HL-60 (cell line): ENCODE measurements at regions not wholly inside any gene's neighbourhood (a gene's known extent, or its start where the extent isn't known, plus 50 kb on each side); places are given as distances from the start of the nearest gene placed in this dataset.
A peak's percentile ranks its signal among the peaks of the same experiment; 100 is the strongest.
"Not testable (repeated sequence)": the region's sequence is repeated elsewhere in the genome, so short reads cannot be mapped to it uniquely, and the experiment has no call there.

Source experiments
- DNase-seq, 2 experiments: peaks; one replicate each; pipeline ENCODE4 v3.0.0-alpha.2; 2010 to 2020; ENCODE audit warnings: low read depth in 1 of 2, low spot score in 1 of 2
- H3K27ac ChIP-seq: fragments of 250-450 bp; sonication (Bioruptor Pico); replicated peaks from 2 replicates; pipeline ENCODE4 v1.5.1; 2020; ENCODE audit warnings: mild to moderate bottlenecking, moderate library complexity
- H3K27me3 ChIP-seq: fragments of 250-450 bp; sonication (Bioruptor Pico); 2 replicates; pipeline ENCODE4 v1.5.1; 2021; ENCODE audit warnings: mild to moderate bottlenecking, moderate library complexity; ENCODE audit not compliant: insufficient read depth, poor library complexity, severe bottlenecking
- H3K4me3 ChIP-seq: replicated peaks from 2 replicates; pipeline ENCODE4 v1.5.1; 2011; ENCODE audit warnings: mild to moderate bottlenecking, control low read depth, low read length; ENCODE audit not compliant: insufficient read depth
- CTCF ChIP-seq: IDR thresholded peaks from one replicate; pipeline ENCODE4 v1.5.1; 2011; ENCODE audit warnings: low read length, control low read depth, inconsistent platforms; ENCODE audit not compliant: insufficient read depth
- GABPA ChIP-seq: IDR thresholded peaks from 2 replicates; pipeline ENCODE4 v1.6.1; 2012; ENCODE audit warnings: low read depth
- POLR2AphosphoS5 ChIP-seq: IDR thresholded peaks from 2 replicates; pipeline ENCODE4 v1.6.1; 2012; ENCODE audit warnings: low read depth
- REST ChIP-seq: IDR thresholded peaks from 2 replicates; pipeline ENCODE4 v1.6.1; 2012; ENCODE audit warnings: low read depth; ENCODE audit not compliant: insufficient replicate concordance
- SPI1 ChIP-seq: IDR thresholded peaks from 2 replicates; pipeline ENCODE4 v1.6.1; 2012; ENCODE audit warnings: low read depth, mild to moderate bottlenecking, borderline replicate concordance

- Histone ChIP-seq H3K27me3 (no peaks in the 10 kb centered on the region), H3K4me3 (no peak overlapping the region), H3K27ac (no peak overlapping the region)
- TF ChIP-seq POLR2AphosphoS5 = no peak
- no peak for TF ChIP-seq GABPA
- no peak for TF ChIP-seq CTCF
- no peak for TF ChIP-seq REST
- no peak for TF ChIP-seq SPI1
- DNase-seq = no peak
Measured at GRCh38 chrX:87975365-87975764, 457.8 kb downstream of the KLHL4 start.

- DNase-seq, H3K27me3 ChIP-seq, H3K27ac ChIP-seq, H3K4me3 ChIP-seq: not testable (repeated sequence)
Measured at GRCh38 chrX:88007873-88008272, 490.3 kb downstream of the KLHL4 start.

GRCh38 chrX:88024022-88024421 lies 506.4 kb downstream of the KLHL4 start:
- no peaks in the 10 kb centered on the region for H3K27me3 ChIP-seq
- DNase-seq = no peak
- no peak for TF ChIP-seq REST
- no peak for TF ChIP-seq SPI1
- TF ChIP-seq POLR2AphosphoS5 = no peak
- TF ChIP-seq CTCF = no peak
- no peak for TF ChIP-seq GABPA
- no peak overlapping the region for H3K4me3 ChIP-seq
- H3K27ac ChIP-seq = no peak overlapping the region

GRCh38 chrX:88072339-88073030 lies 554.9 kb downstream of the KLHL4 start:
- H3K27ac ChIP-seq = no peak overlapping the region
- TF ChIP-seq GABPA = no peak
- TF ChIP-seq SPI1 = 0 out of 2 replicates have a peak, but pooled peaks have one; percentile 7
- DNase-seq = no peak
- no peaks in the 10 kb centered on the region for H3K27me3 ChIP-seq
- no peak overlapping the region for H3K4me3 ChIP-seq

- Histone ChIP-seq H3K27ac (no peak overlapping the region), H3K4me3 (no peak overlapping the region), H3K27me3 (no peaks in the 10 kb centered on the region)
- no peak for TF ChIP-seq CTCF
- no peak for TF ChIP-seq POLR2AphosphoS5
- TF ChIP-seq SPI1 = no peak
- no peak for TF ChIP-seq REST
- no peak for TF ChIP-seq GABPA
- DNase-seq = no peak
Measured at GRCh38 chrX:88101968-88102367, 584.4 kb downstream of the KLHL4 start.
